ENCODE measurements at regions not wholly inside any gene's neighbourhood (a gene's known extent, or its start where the extent isn't known, plus 50 kb on each side); places are given as distances from the start of the nearest gene placed in this dataset.
"Not testable (repeated sequence)": the region's sequence is repeated elsewhere in the genome, so short reads cannot be mapped to it uniquely, and the experiment has no call there.

DNA sequence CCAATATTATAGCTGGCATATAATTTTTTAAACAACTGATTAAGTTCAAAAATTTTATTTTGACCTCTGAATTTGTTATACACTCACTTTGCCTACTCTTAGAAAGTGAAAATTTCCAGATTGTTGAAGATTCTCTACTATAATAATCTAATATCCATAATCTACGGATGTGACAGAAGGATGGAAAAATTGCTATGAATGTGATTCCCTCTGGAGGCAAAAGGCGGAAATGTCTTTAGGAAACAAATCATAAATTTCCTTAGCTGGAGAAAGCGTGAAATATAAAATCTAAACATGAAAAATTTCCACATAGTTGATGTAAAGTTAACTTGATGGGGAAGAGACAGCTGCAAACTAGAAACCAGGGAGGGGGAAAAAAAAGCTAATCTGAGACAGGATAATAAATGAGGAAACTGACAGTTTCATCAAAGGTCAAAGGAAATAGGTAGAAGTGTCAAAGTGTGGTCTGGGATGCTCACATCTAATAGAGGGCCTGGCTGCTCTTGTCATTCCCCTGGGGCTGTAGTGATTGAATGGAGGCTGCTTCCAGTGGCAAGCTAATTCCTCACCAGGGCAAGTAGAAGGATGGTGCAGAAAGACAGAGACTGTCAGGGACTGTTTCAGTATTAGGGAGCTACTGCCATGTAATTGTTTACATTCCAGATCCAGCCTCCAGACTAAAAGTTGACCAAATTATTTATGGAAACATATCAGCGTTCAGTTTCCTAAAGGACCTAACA, 264.5 kb downstream of the SDHAF3 start:
- DNase-seq = no peak

DNA sequence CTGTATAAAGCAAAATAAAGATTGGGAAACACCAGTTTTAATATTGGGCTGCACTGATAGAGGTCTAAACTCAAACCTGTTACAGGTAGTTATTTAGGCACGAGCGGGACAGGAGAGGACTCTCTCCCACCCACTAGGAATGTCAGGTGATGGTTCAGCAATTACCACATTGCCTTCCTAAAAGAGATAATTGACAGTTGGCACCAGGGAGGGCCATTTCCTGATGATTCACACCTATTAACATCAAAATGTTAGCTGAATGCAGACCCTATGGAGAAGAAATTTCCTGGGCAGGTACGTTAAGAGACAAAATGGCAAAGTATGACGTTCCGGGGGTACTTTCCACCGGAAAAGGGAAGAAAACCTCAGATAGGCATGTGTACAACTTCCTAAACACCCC, 272.6 kb downstream of the SDHAF3 start:
- no peak for DNase-seq

DNA sequence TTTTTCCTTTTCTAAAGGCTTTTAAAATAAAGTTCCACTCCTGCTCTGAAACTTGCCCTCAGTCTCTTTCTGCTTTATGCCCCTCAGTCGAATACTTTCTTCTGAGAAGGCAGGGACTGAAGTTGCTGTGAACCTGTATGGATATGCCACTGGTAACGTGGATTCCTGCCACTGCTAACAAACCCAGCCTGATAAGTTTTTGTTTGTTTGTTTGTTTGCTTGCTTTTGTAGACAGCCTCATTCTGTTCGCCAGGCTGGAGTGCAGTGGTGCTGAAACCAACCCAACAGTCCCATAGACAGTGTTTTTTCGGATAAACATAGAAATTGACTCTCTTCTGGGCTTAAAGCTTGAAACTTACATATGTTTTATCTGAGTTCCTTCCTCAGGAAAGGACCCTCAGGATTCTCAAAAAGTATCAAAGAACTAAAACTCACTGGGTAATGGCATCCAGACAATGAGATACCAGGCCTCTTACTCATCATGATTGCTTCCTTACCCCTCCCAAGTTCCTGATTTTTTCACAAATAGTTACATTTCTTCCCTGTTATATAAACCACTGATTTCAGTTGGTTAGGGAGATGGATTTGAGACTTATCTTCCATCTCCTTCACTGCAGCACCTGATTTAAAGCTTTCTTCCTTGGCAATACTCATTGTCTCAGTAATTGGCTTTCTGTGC, 273.6 kb downstream of the SDHAF3 start:
- DNase-seq = no peak

DNA sequence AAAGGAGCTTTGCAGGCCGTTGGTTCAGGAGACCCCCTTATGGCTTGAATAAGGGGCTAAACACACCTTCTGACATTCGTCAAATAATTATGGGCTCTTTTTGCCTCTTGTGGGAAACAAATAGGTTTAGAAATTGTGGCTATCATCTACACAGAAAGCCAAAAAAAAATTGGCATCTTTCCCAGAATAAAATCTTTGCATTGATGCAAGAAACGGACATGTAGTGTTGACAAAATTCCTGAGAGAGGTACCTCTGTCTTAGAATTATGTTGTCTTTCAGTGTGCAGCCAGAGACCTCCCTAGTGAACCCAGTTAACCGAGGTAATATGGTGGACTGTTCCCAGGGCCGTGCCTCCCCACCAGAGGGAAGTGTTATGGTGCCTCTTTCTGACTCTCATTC, 283.9 kb downstream of the SDHAF3 start:
- DNase-seq = no peak

- no peak for DNase-seq
Measured at GRCh38 chr7:97405835-97406234, 288.3 kb downstream of the SDHAF3 start.

- DNase-seq = no peak
Measured at GRCh38 chr7:97407106-97407505, 289.6 kb downstream of the SDHAF3 start.

DNA sequence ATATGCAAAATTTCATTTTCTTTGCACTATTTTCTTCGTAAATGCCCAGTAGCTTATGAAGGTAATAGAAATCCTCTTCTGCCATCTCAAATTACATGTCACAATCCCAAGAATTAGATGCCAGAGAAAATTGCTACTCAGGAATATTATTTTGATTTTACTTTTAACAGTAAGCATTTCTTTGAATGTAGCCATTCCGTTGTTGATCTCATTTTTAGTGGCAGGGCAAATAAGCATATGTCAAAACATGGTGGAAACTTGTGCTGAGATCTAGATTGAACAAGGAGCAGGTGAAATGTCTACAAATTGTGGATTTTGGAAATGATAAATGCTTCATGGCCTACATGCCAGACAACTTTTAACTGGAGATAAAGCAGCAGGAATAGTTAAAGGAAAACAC, 291.8 kb downstream of the SDHAF3 start:
- DNase-seq = no peak

GRCh38 chr7:97418312-97418711, 300.8 kb downstream of the SDHAF3 start:
- no peak for DNase-seq

DNA sequence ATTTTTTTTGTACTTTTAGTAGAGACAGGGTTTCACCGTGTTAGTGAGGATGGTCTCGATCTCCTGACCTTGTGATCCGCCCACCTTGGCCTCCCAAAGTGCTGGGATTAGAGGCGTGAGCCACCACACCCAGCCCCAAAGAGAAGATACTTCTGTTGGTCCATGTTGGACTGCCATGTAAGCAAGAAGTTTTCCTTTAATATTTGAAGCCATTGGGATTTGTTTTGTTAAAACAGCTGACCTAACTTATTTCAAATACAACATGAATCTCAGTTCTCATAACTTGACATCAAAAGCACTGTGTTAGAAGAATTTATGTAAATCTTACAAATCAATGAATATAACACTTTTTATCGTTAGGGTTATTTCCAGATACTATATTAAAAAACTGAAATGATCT, 302.4 kb downstream of the SDHAF3 start:
- DNase-seq = no peak

DNA sequence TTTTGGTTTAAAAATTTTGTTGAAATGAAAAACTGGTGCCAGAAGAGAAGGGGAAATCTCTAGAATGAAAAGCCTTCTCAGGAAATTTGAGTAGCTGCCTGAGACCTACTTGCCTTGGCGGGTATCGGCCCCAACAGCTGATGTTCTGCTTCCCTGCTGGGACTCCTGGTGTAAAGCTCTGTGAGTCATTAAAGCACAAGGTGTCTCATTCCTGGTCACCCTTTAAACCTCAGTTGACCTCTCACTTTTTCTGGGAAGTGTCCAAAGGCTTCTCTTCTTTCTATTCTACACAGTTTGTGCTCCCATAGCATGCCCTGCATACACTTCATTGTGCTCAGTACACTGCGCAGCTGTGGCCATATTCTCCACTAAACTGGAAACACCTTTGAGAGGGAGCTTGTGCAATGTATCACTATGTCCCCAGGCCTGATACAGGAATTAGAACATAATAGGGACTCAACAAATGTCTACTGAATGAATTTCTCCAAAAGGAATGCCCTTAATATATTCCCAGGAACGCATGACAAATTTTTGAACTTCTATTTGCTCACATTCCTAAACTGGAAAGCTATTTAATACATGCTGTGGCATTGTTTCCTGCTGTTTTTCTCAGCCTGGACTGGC, 303.9 kb downstream of the SDHAF3 start:
- DNase-seq = no peak

DNA sequence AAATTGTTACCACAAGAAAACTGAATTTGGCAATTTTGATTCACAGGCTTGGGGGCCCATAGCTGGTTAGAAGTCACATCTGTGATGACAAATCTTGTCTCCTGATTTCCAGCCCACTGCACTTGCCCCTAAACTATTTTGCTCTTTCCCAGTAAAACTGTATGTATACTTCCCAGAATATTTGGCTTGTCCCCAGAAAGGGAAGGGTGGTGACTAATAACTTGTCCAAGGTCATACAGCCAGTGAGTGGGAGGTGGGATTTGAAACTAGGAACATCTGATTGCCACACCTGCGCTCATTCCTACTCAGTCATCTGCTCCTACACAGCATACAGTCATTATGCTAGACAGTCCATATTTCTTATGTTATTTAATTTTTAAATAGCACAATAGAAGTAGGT, 304.5 kb downstream of the SDHAF3 start:
- no peak for DNase-seq

- no peak for DNase-seq
Measured at GRCh38 chr7:97430006-97430405, 301.9 kb upstream of the TAC1 start.

- no peak for DNase-seq
Measured at GRCh38 chr7:97439637-97440214, 292.2 kb upstream of the TAC1 start.

GRCh38 chr7:97446361-97446760, 285.5 kb upstream of the TAC1 start:
- DNase-seq = no peak

GRCh38 chr7:97449448-97449847, 282.4 kb upstream of the TAC1 start:
- not testable (repeated sequence) for DNase-seq

GRCh38 chr7:97450516-97450915, 281.4 kb upstream of the TAC1 start:
- DNase-seq = no peak

DNA sequence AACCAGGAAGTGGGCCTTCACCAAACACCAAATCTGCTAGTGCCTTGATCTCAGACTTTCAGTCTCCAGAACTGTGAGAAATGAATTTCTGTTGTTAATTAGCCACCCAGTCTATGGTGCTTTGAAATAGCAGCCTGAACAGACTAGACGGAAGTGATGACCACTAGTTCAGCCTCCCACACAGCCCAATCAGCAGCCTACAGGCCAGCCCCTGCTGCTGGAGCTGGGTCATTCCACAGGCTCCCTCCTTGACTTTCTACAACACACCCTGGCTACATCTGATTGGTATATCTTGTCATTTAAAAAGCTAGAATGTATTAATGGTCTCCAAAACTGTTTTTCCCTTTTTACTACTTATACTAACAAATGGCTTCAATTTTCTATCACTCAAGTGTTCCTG, 277.2 kb upstream of the TAC1 start:
- no peak for DNase-seq

GRCh38 chr7:97457054-97457453, 274.8 kb upstream of the TAC1 start:
- no peak for DNase-seq

DNA sequence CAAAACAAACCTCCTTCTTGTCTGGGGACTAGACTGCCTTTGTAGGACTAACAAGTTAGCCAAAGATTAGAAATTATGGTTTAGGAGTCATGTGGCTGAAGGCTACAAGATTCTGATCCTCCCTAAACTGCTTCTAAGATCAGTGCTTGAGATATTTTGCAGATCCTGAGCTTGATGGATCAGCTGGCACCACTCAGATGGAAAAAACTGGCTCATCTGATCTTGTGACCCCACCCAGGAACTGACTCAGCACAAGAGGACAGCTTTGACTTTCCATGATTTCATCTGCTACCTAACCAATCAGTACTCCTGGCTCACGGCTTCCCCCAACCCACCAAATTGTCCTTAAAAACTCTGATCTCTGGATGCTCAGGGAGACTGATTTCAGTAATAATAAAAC, 271.5 kb upstream of the TAC1 start:
- no peak for DNase-seq

DNA sequence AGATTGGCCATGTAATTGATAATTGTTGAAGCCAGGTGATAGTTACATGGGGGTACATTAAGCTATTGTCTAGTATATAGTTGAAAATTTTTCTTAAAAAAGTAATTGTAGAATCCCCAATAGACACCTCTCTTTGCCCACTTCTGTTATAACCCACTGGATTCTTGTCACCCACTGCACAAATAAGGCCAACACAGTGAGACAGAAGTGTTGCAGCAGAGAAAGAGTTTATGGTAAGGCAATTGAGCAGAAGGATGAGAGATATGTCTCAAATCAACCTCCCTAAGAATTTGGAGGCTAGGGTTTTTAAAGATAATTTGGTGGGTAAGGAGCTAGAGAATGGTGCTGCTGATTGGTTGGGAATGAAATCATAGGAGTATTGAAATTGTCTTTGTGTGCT, 270.3 kb upstream of the TAC1 start:
- DNase-seq = no peak

- DNase-seq = no peak
Measured at GRCh38 chr7:97466071-97466470, 265.8 kb upstream of the TAC1 start.

GRCh38 chr7:97466999-97467740, 264.7 kb upstream of the TAC1 start:
- DNase-seq = no peak

DNA sequence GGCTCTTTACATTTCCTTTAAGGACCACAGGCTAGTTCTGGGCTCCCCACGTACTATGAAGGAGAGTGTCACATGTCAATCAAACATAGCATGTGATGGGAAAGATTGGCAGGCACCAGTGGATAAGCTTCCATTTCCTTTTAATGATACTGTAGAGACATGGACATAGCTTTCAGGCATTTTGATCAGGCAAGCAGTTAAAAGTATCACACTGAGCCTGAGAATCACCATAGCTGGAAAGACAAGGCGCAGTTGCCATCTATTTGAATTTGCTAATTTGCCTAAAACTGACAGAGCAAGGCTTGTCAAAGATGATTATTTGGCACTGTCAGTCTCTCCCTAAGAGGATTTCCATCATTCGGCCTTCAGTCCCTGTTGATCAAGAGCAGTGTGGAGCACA, 263.4 kb upstream of the TAC1 start:
- DNase-seq = no peak
